Naive thymus-derived CD4-positive, alpha-beta T cell (primary cell): ENCODE measurements at regions not wholly inside any gene's neighbourhood (a gene's known extent, or its start where the extent isn't known, plus 50 kb on each side); places are given as distances from the start of the nearest gene placed in this dataset.
A peak's percentile ranks its signal among the peaks of the same experiment; 100 is the strongest.
"Not testable (repeated sequence)": the region's sequence is repeated elsewhere in the genome, so short reads cannot be mapped to it uniquely, and the experiment has no call there.

Experiments used
- ATAC-seq: fragments of 150-1000 bp; cut with Tn5 transposase; 2 replicates; pipeline ENCODE4 v1.10.0; 2021; ENCODE audit warnings: mild to moderate bottlenecking, moderate library complexity
- CTCF ChIA-PET: fragments of 350-600 bp; sonication (Branson Sonifier 250); formaldehyde crosslinking; loops from one replicate; lab custom pipeline; 2021; ENCODE audit warnings: antibody characterized with exemption; lab: Charles Lee
- POLR2A ChIA-PET: fragments of 350-600 bp; sonication (Branson Sonifier 250); formaldehyde crosslinking; loops from one replicate; lab custom pipeline; 2021; ENCODE audit warnings: antibody characterized with exemption, inconsistent platforms; lab: Charles Lee
- DNase-seq, 9 donors: peaks; one replicate each; pipeline versions ENCODE4 v3.0.0 to v3.0.0-alpha.2; 2020 to 2022; ENCODE audit warnings: mixed read lengths in 1 of 9
- H3K27ac ChIP-seq: one replicate; pipeline ENCODE4 v1.7.0; 2013; ENCODE audit warnings: mild to moderate bottlenecking, low read depth, low read length, moderate library complexity
- H3K27me3 ChIP-seq, 2 donors: one replicate each; pipeline ENCODE4 v1.7.0; 2013; ENCODE audit warnings: low read length in 2 of 2, mild to moderate bottlenecking in 2 of 2, moderate library complexity in 2 of 2; ENCODE audit not compliant: control insufficient read depth in 2 of 2, insufficient read depth in 2 of 2
- H3K36me3 ChIP-seq, 3 experiments: 1 replicate in 2 of 3; 2 replicates in 1 of 3; pipeline ENCODE4 v1.7.0; 2013; ENCODE audit warnings: low read length in 3 of 3, mild to moderate bottlenecking in 3 of 3, moderate library complexity in 1 of 3; ENCODE audit not compliant: insufficient read depth in 3 of 3, control insufficient read depth in 2 of 3
- H3K4me1 ChIP-seq, 2 donors: one replicate each; pipeline ENCODE4 v1.7.0; 2013; ENCODE audit warnings: low read length in 2 of 2, mild to moderate bottlenecking in 2 of 2, moderate library complexity in 1 of 2; ENCODE audit not compliant: control insufficient read depth in 2 of 2, insufficient read depth in 2 of 2
- H3K4me3 ChIP-seq: 2 replicates; pipeline ENCODE4 v1.7.0; 2013; ENCODE audit warnings: mild to moderate bottlenecking, low read length
- H3K9me3 ChIP-seq, 3 experiments: 1 replicate in 2 of 3; 2 replicates in 1 of 3; pipeline ENCODE4 v1.7.0; 2013; ENCODE audit warnings: low read length in 3 of 3; ENCODE audit not compliant: control insufficient read depth in 2 of 3
- H3K27ac Mint-ChIP-seq, 9 donors: one replicate each; pipeline ENCODE4 v1.8.0; 2020 to 2022; ENCODE audit warnings: mixed read lengths in 9 of 9, mild to moderate bottlenecking in 8 of 9, moderate library complexity in 5 of 9, inconsistent platforms in 2 of 9
- H3K27me3 Mint-ChIP-seq, 5 donors: one replicate each; pipeline ENCODE4 v1.8.0; 2021 to 2022; ENCODE audit warnings: mixed read lengths in 5 of 5, mild to moderate bottlenecking in 1 of 5
- H3K36me3 Mint-ChIP-seq, 5 donors: one replicate each; pipeline ENCODE4 v1.8.0; 2020 to 2022; ENCODE audit warnings: mixed read lengths in 5 of 5, mild to moderate bottlenecking in 3 of 5, inconsistent platforms in 1 of 5
- H3K4me1 Mint-ChIP-seq, 7 donors: one replicate each; pipeline ENCODE4 v1.8.0; 2020 to 2022; ENCODE audit warnings: mixed read lengths in 7 of 7, mild to moderate bottlenecking in 3 of 7, inconsistent platforms in 1 of 7
- H3K4me3 Mint-ChIP-seq, 10 donors: one replicate each; pipeline ENCODE4 v1.8.0; 2020 to 2022; ENCODE audit warnings: mild to moderate bottlenecking in 10 of 10, mixed read lengths in 10 of 10, moderate library complexity in 6 of 10, inconsistent platforms in 2 of 10
- H3K9me3 Mint-ChIP-seq, 11 donors: one replicate each; pipeline ENCODE4 v1.8.0; 2020 to 2022; ENCODE audit warnings: mixed read lengths in 11 of 11, mild to moderate bottlenecking in 4 of 11, inconsistent platforms in 1 of 11, moderate library complexity in 1 of 11
- intact Hi-C, 2 donors: fragments of 100-400 bp; cut with micrococcal nuclease; formaldehyde crosslinking; loops; one replicate each; pipeline ENCODE4 v1.15.1; 2023

GRCh38 chr6:5832668-5833067, 174.1 kb downstream of the NRN1 start:
- peak overlapping the region; percentile 56 for H3K27ac ChIP-seq
- ChIA-PET CTCF (interaction anchor here (0.5 to 1.0 kb wide), 3 partner anchors 20 to 130 kb away, joined by 3 to 4 read pairs (median 4); no protein-coding TSS in a partner anchor), POLR2A (interaction anchor here (1.1 to 1.8 kb wide), 3 partner anchors 19 to 165 kb away, joined by 3 to 9 read pairs (median 4); no protein-coding TSS in a partner anchor)
- peak overlapping the region; percentile 13 for H3K4me3 ChIP-seq
- DNase-seq, result no peak
- Mint-ChIP-seq H3K9me3 (no peaks in the 10 kb centered on the region), H3K27ac (peak overlapping the region; percentile 85 to 94 (median 92)), H3K27me3 (peaks cover 0 to 2% (median 0%) of the 10 kb centered on the region in 5 donors), H3K4me3 (peak overlapping the region; percentile 38 to 92 (median 78)), H3K36me3 (peaks cover 0 to 3% (median 0%) of the 10 kb centered on the region in 5 donors), H3K4me1 (peaks cover 37 to 67% (median 59%) of the 10 kb centered on the region in 7 donors)
- H3K36me3 ChIP-seq, result no peaks in the 10 kb centered on the region
- peaks cover 27 to 37% of the 10 kb centered on the region in 2 donors for H3K4me1 ChIP-seq
- H3K9me3 ChIP-seq, result no peaks in the 10 kb centered on the region
- intact Hi-C loops, result loop anchor here in 1 of 2 donors (1.0 to 5.0 kb wide), 2 partner anchors 9 to 35 kb away; no protein-coding TSS in a partner anchor
- no peak for ATAC-seq
- H3K27me3 ChIP-seq, result no peaks in the 10 kb centered on the region

GRCh38 chr6:5831219-5831862, 175.4 kb downstream of the NRN1 start:
- H3K36me3 Mint-ChIP-seq, H3K36me3 ChIP-seq, H3K27me3 Mint-ChIP-seq, CTCF ChIA-PET, POLR2A ChIA-PET, H3K9me3 ChIP-seq, H3K9me3 Mint-ChIP-seq, H3K27me3 ChIP-seq: not testable (repeated sequence)
- Mint-ChIP-seq H3K4me3 (peak overlapping the region; percentile 72 to 92 (median 78)), H3K27ac (peak overlapping the region; percentile 85 to 94 (median 92)), H3K4me1 (peaks cover 38 to 71% (median 69%) of the 10 kb centered on the region in 7 donors)
- H3K27ac ChIP-seq, result peak overlapping the region; percentile 56
- ATAC-seq (peak; percentile 84), DNase-seq (peak in 8 of 9 donors; percentile 35 to 75 (median 64))
- H3K4me3 ChIP-seq, result peak overlapping the region; percentile 41
- H3K4me1 ChIP-seq, result peaks cover 27 to 37% of the 10 kb centered on the region in 2 donors
- intact Hi-C loops, result loop anchor here (1.0 to 5.0 kb wide), 3 partner anchors 20 to 36 kb away; no protein-coding TSS in a partner anchor

- Mint-ChIP-seq H3K27ac (peak overlapping the region in 3 of 9 donors; percentile 26 to 57 (median 36)), H3K27me3 (no peaks in the 10 kb centered on the region), H3K36me3 (peaks cover 0 to 3% (median 0%) of the 10 kb centered on the region in 5 donors), H3K4me3 (peak overlapping the region in 3 of 10 donors; percentile 19 to 29 (median 23)), H3K9me3 (no peaks in the 10 kb centered on the region), H3K4me1 (peaks cover 36 to 75% (median 72%) of the 10 kb centered on the region in 7 donors)
- no peak for DNase-seq
- no peaks in the 10 kb centered on the region for H3K36me3 ChIP-seq
- H3K4me1 ChIP-seq, result peaks cover 33 to 47% of the 10 kb centered on the region in 2 donors
- H3K27ac ChIP-seq, result no peak overlapping the region
- no peak for ATAC-seq
- CTCF ChIA-PET, result no interaction called here
- H3K4me3 ChIP-seq, result no peak overlapping the region
- no peaks in the 10 kb centered on the region for H3K9me3 ChIP-seq
- POLR2A ChIA-PET, result interaction anchor here (0.6 to 1.4 kb wide), 2 partner anchors 15 to 357 kb away, joined by 3 to 4 read pairs; no protein-coding TSS in a partner anchor
- intact Hi-C loops, result no loop called here
- H3K27me3 ChIP-seq, result no peaks in the 10 kb centered on the region
Measured at GRCh38 chr6:5828296-5828695, 178.4 kb downstream of the NRN1 start.

GRCh38 chr6:5827056-5827904, 179.4 kb downstream of the NRN1 start:
- Mint-ChIP-seq H3K27me3 (no peaks in the 10 kb centered on the region), H3K4me3 (peak overlapping the region in 2 of 10 donors; percentile 12 to 52), H3K36me3 (peaks cover 0 to 8% (median 4%) of the 10 kb centered on the region in 5 donors), H3K27ac (peak overlapping the region in 4 of 9 donors; percentile 2 to 68 (median 38)), H3K9me3 (peaks cover 0 to 1% (median 0%) of the 10 kb centered on the region in 11 donors), H3K4me1 (peaks cover 28 to 76% (median 66%) of the 10 kb centered on the region in 7 donors)
- H3K27ac ChIP-seq, result no peak overlapping the region
- POLR2A ChIA-PET, result interaction anchor here (0.6 kb wide), 1 partner anchor 14 kb away, joined by 4 read pairs; no protein-coding TSS in a partner anchor
- CTCF ChIA-PET, result no interaction called here
- peaks cover 25 to 40% of the 10 kb centered on the region in 2 donors for H3K4me1 ChIP-seq
- H3K9me3 ChIP-seq, result no peaks in the 10 kb centered on the region
- DNase-seq (no peak), ATAC-seq (no peak)
- H3K36me3 ChIP-seq, result no peaks in the 10 kb centered on the region
- H3K27me3 ChIP-seq, result no peaks in the 10 kb centered on the region
- intact Hi-C loops, result no loop called here
- no peak overlapping the region for H3K4me3 ChIP-seq

GRCh38 chr6:5824382-5824983, 182.2 kb downstream of the NRN1 start:
- H3K27me3 ChIP-seq, H3K9me3 ChIP-seq, H3K36me3 ChIP-seq, H3K9me3 Mint-ChIP-seq, CTCF ChIA-PET, intact Hi-C loops, H3K4me3 ChIP-seq, H3K27me3 Mint-ChIP-seq, POLR2A ChIA-PET, H3K27ac ChIP-seq: not testable (repeated sequence)
- H3K27ac Mint-ChIP-seq, result peak overlapping the region in 7 of 9 donors; percentile 31 to 80 (median 49)
- peaks cover 0 to 13% (median 5%) of the 10 kb centered on the region in 5 donors for H3K36me3 Mint-ChIP-seq
- peak overlapping the region in 4 of 10 donors; percentile 3 to 25 (median 14) for H3K4me3 Mint-ChIP-seq
- ATAC-seq, result peak; percentile 57
- H3K4me1 ChIP-seq, result peaks cover 6 to 17% of the 10 kb centered on the region in 2 donors
- DNase-seq, result peak in 3 of 9 donors; percentile 16 to 30 (median 17)
- H3K4me1 Mint-ChIP-seq, result peaks cover 10 to 52% (median 38%) of the 10 kb centered on the region in 7 donors
